HepG2 (cell line): ENCODE measurements at regions not wholly inside any gene's neighbourhood (a gene's known extent, or its start where the extent isn't known, plus 50 kb on each side); places are given as distances from the start of the nearest gene placed in this dataset.

Experiments
- DNMT1 ChIP-seq: sonication (generic); formaldehyde crosslinking; IDR thresholded peaks from 2 replicates; pipeline ENCODE4 v1.5.1; 2020; ENCODE audit warnings: mild to moderate bottlenecking, missing genetic modification reagents
- ELF1 ChIP-seq: sonication (generic); formaldehyde crosslinking; IDR thresholded peaks from 2 replicates; pipeline ENCODE4 v1.4.0; 2020; ENCODE audit warnings: missing genetic modification reagents
- GABPA ChIP-seq, 2 experiments: IDR thresholded peaks; 2 replicates each; pipeline ENCODE4 v1.6.1; 2011 to 2016; ENCODE audit warnings: low read depth in 2 of 2, low read length in 1 of 2, missing biosample characterization in 1 of 2, missing genetic modification characterization in 1 of 2
- GTF3A ChIP-seq: sonication (generic); formaldehyde crosslinking; conservative IDR thresholded peaks from 2 replicates; pipeline ENCODE4 v1.4.0; 2020; ENCODE audit warnings: mild to moderate bottlenecking, missing genetic modification reagents
- HNF1B ChIP-seq: sonication (generic); formaldehyde crosslinking; IDR thresholded peaks from 2 replicates; pipeline ENCODE4 v1.5.1; 2020; ENCODE audit warnings: mild to moderate bottlenecking, moderate library complexity, missing genetic modification reagents
- HOXD1 ChIP-seq: sonication (generic); formaldehyde crosslinking; IDR thresholded peaks from 2 replicates; pipeline ENCODE4 v1.5.0; 2020; ENCODE audit warnings: missing genetic modification reagents
- KDM3A ChIP-seq: IDR thresholded peaks from 2 replicates; pipeline ENCODE4 v1.6.1; 2018; ENCODE audit warnings: low read depth, missing compliant biosample characterization
- POLR2A ChIP-seq, 2 experiments: IDR thresholded peaks; 2 replicates each; pipeline ENCODE4 v1.6.1; 2011; ENCODE audit warnings: low read depth in 2 of 2, low read length in 2 of 2, mild to moderate bottlenecking in 1 of 2, moderate library complexity in 1 of 2; ENCODE audit not compliant: insufficient read depth in 1 of 2
- RBFOX2 ChIP-seq: fragments of 200-400 bp; formaldehyde crosslinking; IDR thresholded peaks from 2 replicates; pipeline ENCODE4 v1.6.1; 2017; ENCODE audit warnings: low read depth, mild to moderate bottlenecking, low read length
- SMAD3 ChIP-seq: sonication (generic); formaldehyde crosslinking; IDR thresholded peaks from 2 replicates; pipeline ENCODE4 v1.4.0; 2020; ENCODE audit warnings: missing genetic modification reagents
- SOX5 ChIP-seq: IDR thresholded peaks from 2 replicates; pipeline ENCODE4 v1.6.1; 2016; ENCODE audit warnings: borderline replicate concordance
- SP4 ChIP-seq: sonication (generic); formaldehyde crosslinking; IDR thresholded peaks from 2 replicates; pipeline ENCODE4 v1.8.1; 2023; ENCODE audit warnings: mild to moderate bottlenecking, missing genetic modification reagents
- STAT6 ChIP-seq: sonication (generic); formaldehyde crosslinking; IDR thresholded peaks from 2 replicates; pipeline ENCODE4 v1.4.0; 2020; ENCODE audit warnings: missing genetic modification reagents, mild to moderate bottlenecking, borderline replicate concordance
- TBX3 ChIP-seq: fragments of 450-650 bp; IDR thresholded peaks from 2 replicates; pipeline ENCODE4 v1.6.1; 2017; ENCODE audit warnings: antibody characterized with exemption, mild to moderate bottlenecking, inconsistent platforms, borderline replicate concordance
- TP53 ChIP-seq: sonication (generic); formaldehyde crosslinking; conservative IDR thresholded peaks from 2 replicates; pipeline ENCODE4 v1.4.0; 2020; ENCODE audit warnings: missing genetic modification reagents
- ZBTB39 ChIP-seq: sonication (generic); formaldehyde crosslinking; IDR thresholded peaks from 2 replicates; pipeline ENCODE4 v1.5.0; 2020; ENCODE audit warnings: missing genetic modification reagents
- ZFYVE20 ChIP-seq: sonication (generic); formaldehyde crosslinking; IDR thresholded peaks from 2 replicates; pipeline ENCODE4 v1.8.0; 2023; ENCODE audit warnings: low read depth, mild to moderate bottlenecking, moderate library complexity, missing genetic modification reagents, borderline replicate concordance
- ZNF235 ChIP-seq: sonication (generic); formaldehyde crosslinking; IDR thresholded peaks from 2 replicates; pipeline ENCODE4 v1.8.1; 2023; ENCODE audit warnings: mild to moderate bottlenecking, missing genetic modification reagents, borderline replicate concordance
- ZNF260 ChIP-seq: sonication (generic); formaldehyde crosslinking; IDR thresholded peaks from 2 replicates; pipeline ENCODE4 v1.4.0; 2020; ENCODE audit warnings: missing genetic modification reagents, low read depth, mild to moderate bottlenecking, borderline replicate concordance
- ZNF343 ChIP-seq: sonication (generic); formaldehyde crosslinking; IDR thresholded peaks from 2 replicates; pipeline ENCODE4 v1.4.0; 2020; ENCODE audit warnings: mild to moderate bottlenecking, missing genetic modification reagents
- ZNF543 ChIP-seq: sonication (generic); formaldehyde crosslinking; IDR thresholded peaks from 2 replicates; pipeline ENCODE4 v1.4.0; 2020; ENCODE audit warnings: mild to moderate bottlenecking, missing genetic modification reagents
- ZNF703 ChIP-seq: sonication (generic); formaldehyde crosslinking; IDR thresholded peaks from 2 replicates; pipeline ENCODE4 v1.5.1; 2020; ENCODE audit warnings: missing genetic modification reagents, mild to moderate bottlenecking, moderate library complexity, borderline replicate concordance
- ZNF879 ChIP-seq: sonication (generic); formaldehyde crosslinking; IDR thresholded peaks from 2 replicates; pipeline ENCODE4 v1.8.1; 2023; ENCODE audit warnings: missing genetic modification reagents
- ZSCAN20 ChIP-seq: sonication (generic); formaldehyde crosslinking; IDR thresholded peaks from 2 replicates; pipeline ENCODE4 v1.4.0; 2020; ENCODE audit warnings: missing genetic modification reagents, mild to moderate bottlenecking, borderline replicate concordance
- ZSCAN30 ChIP-seq: sonication (generic); formaldehyde crosslinking; IDR thresholded peaks from 2 replicates; pipeline ENCODE4 v1.5.0; 2020; ENCODE audit warnings: mild to moderate bottlenecking, missing genetic modification reagents

- TF ChIP-seq STAT6: no peak
- TF ChIP-seq TP53 (CRISPR knock-in tag): no peak
- no peak for TF ChIP-seq ZNF235 (CRISPR knock-in tag)
- peak; percentile 96 for TF ChIP-seq ZNF343 (CRISPR knock-in tag)
- peak; percentile 76; the same call in 1 of the 2 replicates for TF ChIP-seq SOX5 (CRISPR knock-in tag)
- TF ChIP-seq SMAD3 (CRISPR knock-in tag): peak; percentile 80; the same call in 1 of the 2 replicates
- TF ChIP-seq ZBTB39 (CRISPR knock-in tag): no peak
- peak; percentile 84 for TF ChIP-seq HNF1B (CRISPR knock-in tag)
- TF ChIP-seq RBFOX2: peak; percentile 35; the same call in 1 of the 2 replicates
- TF ChIP-seq ZFYVE20 (CRISPR knock-in tag): no peak
- TF ChIP-seq ZNF879: no peak
- TF ChIP-seq GABPA (IDR thresholded peaks at IDR 0.05; ENCODE audit: low read depth, low read length): no peak
- TF ChIP-seq GABPA (CRISPR knock-in tag; IDR thresholded peaks at IDR 0.05; ENCODE audit: low read depth): no peak
- no peak for TF ChIP-seq ZSCAN20 (CRISPR knock-in tag)
- TF ChIP-seq POLR2A (IDR thresholded peaks at IDR 0.05; ENCODE audit: insufficient read depth in 1 of 2, low read depth in 2 of 2, low read length in 2 of 2): peak in 1 of 2 experiments; percentile 52; a peak in 1 of 4 replicates
- TF ChIP-seq ZNF543: peak; percentile 97
- peak; percentile 68; the same call in 1 of the 2 replicates for TF ChIP-seq ZNF703 (CRISPR knock-in tag)
- peak; percentile 53; the same call in 1 of the 2 replicates for TF ChIP-seq ELF1 (CRISPR knock-in tag)
- peak; percentile 97 for TF ChIP-seq DNMT1 (CRISPR knock-in tag)
- peak; percentile 82 for TF ChIP-seq KDM3A (CRISPR knock-in tag)
- TF ChIP-seq GTF3A (CRISPR knock-in tag): peak; percentile 96
- no peak for TF ChIP-seq ZNF260
- TF ChIP-seq TBX3: no peak
- no peak; the same call in 1 of the 2 replicates for TF ChIP-seq HOXD1 (CRISPR knock-in tag)
- peak; percentile 71 for TF ChIP-seq SP4 (CRISPR knock-in tag)
- no peak for TF ChIP-seq ZSCAN30 (CRISPR knock-in tag)
Observed at GRCh38 chr2:43018179-43019024, 208.0 kb downstream of the ZFP36L2 start (continued).
